H9 (cell line): ENCODE measurements at regions not wholly inside any gene's neighbourhood (a gene's known extent, or its start where the extent isn't known, plus 50 kb on each side); places are given as distances from the start of the nearest gene placed in this dataset.

ENCODE experiments used
- DNase-seq: peaks from one replicate; pipeline ENCODE4 v3.0.0-alpha.2; 2017
- H2AFZ ChIP-seq: one replicate; pipeline ENCODE4 v1.6.1; 2013; ENCODE audit warnings: mild to moderate bottlenecking, low read length, control low read depth, moderate library complexity
- H2AK5ac ChIP-seq: 2 replicates; pipeline ENCODE4 v1.6.1; 2013; ENCODE audit warnings: low read length, control low read depth, mixed read lengths; ENCODE audit not compliant: insufficient read length
- H2BK120ac ChIP-seq: one replicate; pipeline ENCODE4 v1.6.1; 2013; ENCODE audit warnings: low read depth, mild to moderate bottlenecking, low read length, control low read depth, inconsistent platforms; ENCODE audit not compliant: poor library complexity, severe bottlenecking
- H2BK12ac ChIP-seq: 2 replicates; pipeline ENCODE4 v1.6.1; 2013; ENCODE audit warnings: low read length, control low read depth, mixed read lengths, low read depth; ENCODE audit not compliant: insufficient read length
- H2BK15ac ChIP-seq: 2 replicates; pipeline ENCODE4 v1.6.1; 2013; ENCODE audit warnings: low read depth, low read length, control low read depth
- H2BK20ac ChIP-seq: one replicate; pipeline ENCODE4 v1.6.1; 2013; ENCODE audit warnings: low read depth, mild to moderate bottlenecking, low read length, control low read depth, inconsistent platforms; ENCODE audit not compliant: poor library complexity, severe bottlenecking
- H2BK5ac ChIP-seq: 2 replicates; pipeline ENCODE4 v1.6.1; 2013; ENCODE audit warnings: low read length, control low read depth, mixed read lengths; ENCODE audit not compliant: insufficient read length
- H3K14ac ChIP-seq: 2 replicates; pipeline ENCODE4 v1.6.1; 2013; ENCODE audit warnings: low read length, control low read depth; ENCODE audit not compliant: insufficient read depth
- H3K18ac ChIP-seq: 2 replicates; pipeline ENCODE4 v1.6.1; 2013; ENCODE audit warnings: low read depth, mild to moderate bottlenecking, mixed read lengths, low read length, control low read depth; ENCODE audit not compliant: insufficient read length
- H3K23ac ChIP-seq: 2 replicates; pipeline ENCODE4 v1.6.1; 2013; ENCODE audit warnings: low read length, control low read depth, mixed read lengths, low read depth; ENCODE audit not compliant: insufficient read length
- H3K23me2 ChIP-seq: 2 replicates; pipeline ENCODE4 v1.6.1; 2013; ENCODE audit warnings: low read depth, mild to moderate bottlenecking, mixed read lengths, low read length, control low read depth; ENCODE audit not compliant: insufficient read length, poor library complexity, severe bottlenecking
- H3K27ac ChIP-seq: 2 replicates; pipeline ENCODE4 v1.5.1; 2013; ENCODE audit warnings: low read length, control low read depth, mixed read lengths, low read depth; ENCODE audit not compliant: insufficient read length
- H3K27me3 ChIP-seq: 2 replicates; pipeline ENCODE4 v1.6.1; 2013; ENCODE audit warnings: low read length, control low read depth, inconsistent platforms; ENCODE audit not compliant: insufficient read depth
- H3K4ac ChIP-seq: 2 replicates; pipeline ENCODE4 v1.6.1; 2013; ENCODE audit warnings: low read depth, mild to moderate bottlenecking, control low read depth, inconsistent platforms, low read length, moderate library complexity
- H3K4me1 ChIP-seq: 2 replicates; pipeline ENCODE4 v1.6.1; 2013; ENCODE audit warnings: low read length, control low read depth, inconsistent platforms; ENCODE audit not compliant: insufficient read depth
- H3K4me2 ChIP-seq: 2 replicates; pipeline ENCODE4 v1.6.1; 2013; ENCODE audit warnings: low read length, control low read depth, mixed read lengths; ENCODE audit not compliant: insufficient read length, insufficient read depth
- H3K56ac ChIP-seq: 2 replicates; pipeline ENCODE4 v1.6.1; 2013; ENCODE audit warnings: low read depth, mild to moderate bottlenecking, mixed read lengths, low read length, control low read depth; ENCODE audit not compliant: insufficient read length
- H3K79me1 ChIP-seq: 2 replicates; pipeline ENCODE4 v1.6.1; 2013; ENCODE audit warnings: low read depth, mild to moderate bottlenecking, moderate library complexity, low read length, control low read depth, inconsistent platforms; ENCODE audit not compliant: insufficient read depth, poor library complexity, severe bottlenecking
- H3K79me2 ChIP-seq: 2 replicates; pipeline ENCODE4 v1.6.1; 2013; ENCODE audit warnings: low read length, control low read depth, inconsistent platforms; ENCODE audit not compliant: insufficient read depth
- H3K9ac ChIP-seq: 2 replicates; pipeline ENCODE4 v1.6.1; 2013; ENCODE audit warnings: low read length, control low read depth, mixed read lengths; ENCODE audit not compliant: insufficient read length; ENCODE audit errors: extremely low read depth
- H3K9me3 ChIP-seq: one replicate; pipeline ENCODE4 v1.6.1; 2013; ENCODE audit warnings: low read depth, low read length, inconsistent platforms; ENCODE audit not compliant: control insufficient read depth
- H3T11ph ChIP-seq: one replicate; pipeline ENCODE4 v1.6.1; 2013; ENCODE audit warnings: mild to moderate bottlenecking, low read length, control low read depth, inconsistent platforms
- H4K20me1 ChIP-seq: one replicate; pipeline ENCODE4 v1.6.1; 2013; ENCODE audit not compliant: control insufficient read depth, insufficient read length, insufficient read depth
- H4K5ac ChIP-seq: 2 replicates; pipeline ENCODE4 v1.6.1; 2013; ENCODE audit warnings: low read depth, mild to moderate bottlenecking, mixed read lengths, low read length, control low read depth; ENCODE audit not compliant: insufficient read length
- H4K8ac ChIP-seq: replicated peaks from 2 replicates; pipeline ENCODE4 v1.6.1; 2013; ENCODE audit warnings: low read length, control low read depth, mixed read lengths, low read depth; ENCODE audit not compliant: insufficient read length
- H4K91ac ChIP-seq: 2 replicates; pipeline ENCODE4 v1.6.1; 2013; ENCODE audit warnings: low read depth, mild to moderate bottlenecking, moderate library complexity, mixed read lengths, low read length, control low read depth; ENCODE audit not compliant: insufficient read length
- H3K27ac Mint-ChIP-seq, 3 experiments: 2 replicates in 2 of 3; 3 replicates in 1 of 3; pipeline ENCODE4 v1.8.0; 2020 to 2021; ENCODE audit warnings: mixed read lengths in 3 of 3, mild to moderate bottlenecking in 1 of 3, moderate library complexity in 1 of 3
- H3K27me3 Mint-ChIP-seq: 2 replicates; pipeline ENCODE4 v1.8.0; 2021; ENCODE audit warnings: low read depth, mild to moderate bottlenecking, moderate library complexity, mixed read lengths
- H3K36me3 Mint-ChIP-seq, 3 experiments: 2 replicates in 2 of 3; 3 replicates in 1 of 3; pipeline ENCODE4 v1.8.0; 2020 to 2021; ENCODE audit warnings: low read depth in 3 of 3, mixed read lengths in 3 of 3; ENCODE audit not compliant: insufficient read depth in 1 of 3
- H3K4me1 Mint-ChIP-seq, 2 experiments: 2 replicates each; pipeline ENCODE4 v1.8.0; 2020; ENCODE audit warnings: mixed read lengths in 2 of 2
- H3K4me3 Mint-ChIP-seq, 2 experiments: 2 replicates in 1 of 2; 3 replicates in 1 of 2; pipeline ENCODE4 v1.8.0; 2020 to 2021; ENCODE audit warnings: mild to moderate bottlenecking in 2 of 2, mixed read lengths in 2 of 2, moderate library complexity in 1 of 2
- H3K9me3 Mint-ChIP-seq, 2 experiments: 2 replicates in 1 of 2; 3 replicates in 1 of 2; pipeline ENCODE4 v1.8.0; 2020; ENCODE audit warnings: mild to moderate bottlenecking in 2 of 2, mixed read lengths in 2 of 2, moderate library complexity in 1 of 2
- WGBS: extraction: QIAGEN DNeasy Blood & Tissue Kit; methylation state at CpG from one replicate; pipeline ENCODE4 v1.1.7; 2013; ENCODE audit warnings: missing lambda C conversion rate, low lambda C conversion rate, mixed read lengths; ENCODE audit not compliant: insufficient read length; ENCODE audit errors: extremely low coverage; 5-methylcytosine and 5-hydroxymethylcytosine counted together
- TF ChIP-seq, protein P1 (sequence below): fragments of 200-600 bp; sonication (generic); conservative IDR thresholded peaks from 3 replicates; pipeline ENCODE4 v1.8.0; 2021; ENCODE audit warnings: antibody characterized with exemption, mild to moderate bottlenecking

DNA sequence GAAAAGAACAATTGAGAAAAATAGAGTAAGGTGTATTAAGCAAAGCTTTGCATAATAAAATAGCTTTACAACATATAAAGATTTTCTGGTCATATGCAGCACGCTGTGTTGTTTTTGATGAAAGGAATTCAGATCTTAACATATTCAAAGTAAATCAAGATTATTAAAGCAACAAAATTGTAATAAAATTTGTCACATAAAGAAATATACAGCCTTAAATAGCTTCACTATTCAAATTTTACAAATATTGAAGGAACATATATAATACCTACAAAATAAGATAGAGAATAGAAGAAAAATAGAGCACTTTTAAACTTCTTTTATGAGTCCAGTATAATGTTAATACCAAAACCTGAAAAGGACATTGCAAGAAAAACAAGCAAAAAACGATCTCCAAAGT is 749.1 kb upstream of the POT1 start:
- no peaks in the 10 kb centered on the region for H3K9me3 ChIP-seq
- no peak overlapping the region for H4K5ac ChIP-seq
- no peaks in the 10 kb centered on the region for H3K4me1 ChIP-seq
- TF ChIP-seq, protein P1, sequence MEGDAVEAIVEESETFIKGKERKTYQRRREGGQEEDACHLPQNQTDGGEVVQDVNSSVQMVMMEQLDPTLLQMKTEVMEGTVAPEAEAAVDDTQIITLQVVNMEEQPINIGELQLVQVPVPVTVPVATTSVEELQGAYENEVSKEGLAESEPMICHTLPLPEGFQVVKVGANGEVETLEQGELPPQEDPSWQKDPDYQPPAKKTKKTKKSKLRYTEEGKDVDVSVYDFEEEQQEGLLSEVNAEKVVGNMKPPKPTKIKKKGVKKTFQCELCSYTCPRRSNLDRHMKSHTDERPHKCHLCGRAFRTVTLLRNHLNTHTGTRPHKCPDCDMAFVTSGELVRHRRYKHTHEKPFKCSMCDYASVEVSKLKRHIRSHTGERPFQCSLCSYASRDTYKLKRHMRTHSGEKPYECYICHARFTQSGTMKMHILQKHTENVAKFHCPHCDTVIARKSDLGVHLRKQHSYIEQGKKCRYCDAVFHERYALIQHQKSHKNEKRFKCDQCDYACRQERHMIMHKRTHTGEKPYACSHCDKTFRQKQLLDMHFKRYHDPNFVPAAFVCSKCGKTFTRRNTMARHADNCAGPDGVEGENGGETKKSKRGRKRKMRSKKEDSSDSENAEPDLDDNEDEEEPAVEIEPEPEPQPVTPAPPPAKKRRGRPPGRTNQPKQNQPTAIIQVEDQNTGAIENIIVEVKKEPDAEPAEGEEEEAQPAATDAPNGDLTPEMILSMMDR: no peak
- H4K8ac ChIP-seq: no peak overlapping the region
- no peaks in the 10 kb centered on the region for H3K23me2 ChIP-seq
- H3K56ac ChIP-seq: no peak overlapping the region
- H3K27ac ChIP-seq: no peak overlapping the region
- no peak overlapping the region for H4K91ac ChIP-seq
- no peaks in the 10 kb centered on the region for H3K9me3 Mint-ChIP-seq
- H3K36me3 Mint-ChIP-seq: no peaks in the 10 kb centered on the region
- H2BK20ac ChIP-seq: no peak overlapping the region
- no peak overlapping the region for H3K4me3 Mint-ChIP-seq
- H3K27me3 Mint-ChIP-seq: no peaks in the 10 kb centered on the region
- H3K27me3 ChIP-seq: no peaks in the 10 kb centered on the region
- H3K14ac ChIP-seq: no peak overlapping the region
- H2BK12ac ChIP-seq: no peak overlapping the region
- no peak overlapping the region for H2BK120ac ChIP-seq
- no peak overlapping the region for H3K9ac ChIP-seq
- H2BK5ac ChIP-seq: no peak overlapping the region
- H2BK15ac ChIP-seq: no peak overlapping the region
- no peak overlapping the region for H3T11ph ChIP-seq
- H4K20me1 ChIP-seq: no peaks in the 10 kb centered on the region
- H2AFZ ChIP-seq: no peak overlapping the region
- WGBS: no CpG with 5 or more reads among the region's 2 CpGs
- no peak overlapping the region; a peak in 1 of 7 replicates for H3K27ac Mint-ChIP-seq
- peaks cover 11 to 17% of the 10 kb centered on the region in 2 experiments for H3K4me1 Mint-ChIP-seq
- no peak overlapping the region for H2AK5ac ChIP-seq
- no peak overlapping the region for H3K18ac ChIP-seq
- no peak overlapping the region for H3K23ac ChIP-seq
- no peaks in the 10 kb centered on the region for H3K79me2 ChIP-seq
- no peak overlapping the region for H3K4ac ChIP-seq
- H3K79me1 ChIP-seq: no peaks in the 10 kb centered on the region
- no peak overlapping the region for H3K4me2 ChIP-seq
- DNase-seq: no peak
